Stimulated activated CD8-positive, alpha-beta memory T cell treated with anti-CD3 and anti-CD28 coated beads, Interleukin-12 subunit alpha, Interleukin-12 subunit beta, amount 100 ng/mL, for 1 hour (primary cell): ENCODE measurements at regions not wholly inside any gene's neighbourhood (a gene's known extent, or its start where the extent isn't known, plus 50 kb on each side); places are given as distances from the start of the nearest gene placed in this dataset.

Experiments
- DNase-seq: peaks from one replicate; pipeline ENCODE4 v3.0.0-alpha.2; 2020; ENCODE audit warnings: low read depth

- no peak for DNase-seq
Measured at GRCh38 chr6:148247386-148248063, 95.1 kb upstream of the SASH1 start.

- DNase-seq = no peak
Measured at GRCh38 chr6:148249160-148249559, 93.5 kb upstream of the SASH1 start.

GRCh38 chr6:148249679-148250375 is 92.8 kb upstream of the SASH1 start:
- DNase-seq = no peak

GRCh38 chr6:148250975-148251685 is 91.5 kb upstream of the SASH1 start:
- no peak for DNase-seq

GRCh38 chr6:148251891-148252290 is 90.7 kb upstream of the SASH1 start:
- DNase-seq = no peak

GRCh38 chr6:148257810-148258209 is 84.8 kb upstream of the SASH1 start:
- no peak for DNase-seq

GRCh38 chr6:148258868-148259267 is 83.8 kb upstream of the SASH1 start:
- DNase-seq = no peak

- DNase-seq = no peak
Measured at GRCh38 chr6:148261470-148261869, 81.2 kb upstream of the SASH1 start.

- no peak for DNase-seq
Measured at GRCh38 chr6:148263010-148263409, 79.6 kb upstream of the SASH1 start.

- no peak for DNase-seq
Measured at GRCh38 chr6:148263961-148264360, 78.7 kb upstream of the SASH1 start.

GRCh38 chr6:148265054-148265453 is 77.6 kb upstream of the SASH1 start:
- no peak for DNase-seq

- DNase-seq = no peak
Measured at GRCh38 chr6:148269386-148269785, 73.3 kb upstream of the SASH1 start.

- no peak for DNase-seq
Measured at GRCh38 chr6:148271711-148272439, 70.8 kb upstream of the SASH1 start.

- no peak for DNase-seq
Measured at GRCh38 chr6:148272597-148272996, 70.0 kb upstream of the SASH1 start.

- DNase-seq = no peak
Measured at GRCh38 chr6:148273962-148274752, 68.5 kb upstream of the SASH1 start.

- DNase-seq = no peak
Measured at GRCh38 chr6:148274809-148275208, 67.8 kb upstream of the SASH1 start.

GRCh38 chr6:148285205-148285604 is 57.4 kb upstream of the SASH1 start:
- DNase-seq = no peak

- no peak for DNase-seq
Measured at GRCh38 chr6:148286563-148286962, 56.1 kb upstream of the SASH1 start.

- no peak for DNase-seq
Measured at GRCh38 chr6:148287623-148288333, 54.9 kb upstream of the SASH1 start.

- no peak for DNase-seq
Measured at GRCh38 chr6:148288541-148288940, 54.1 kb upstream of the SASH1 start.

- no peak for DNase-seq
Measured at GRCh38 chr6:148289153-148289552, 53.5 kb upstream of the SASH1 start.
